Cardiac fibroblast (primary cell): ENCODE measurements at regions not wholly inside any gene's neighbourhood (a gene's known extent, or its start where the extent isn't known, plus 50 kb on each side); places are given as distances from the start of the nearest gene placed in this dataset.
"Not testable (repeated sequence)": the region's sequence is repeated elsewhere in the genome, so short reads cannot be mapped to it uniquely, and the experiment has no call there.

Source experiments
- DNase-seq, 2 donors: peaks; one replicate each; pipeline versions ENCODE4 v3.0.0 to v3.0.0-alpha.2; 2010; ENCODE audit warnings: low read depth in 2 of 2
- H3K4me3 ChIP-seq, 2 donors: replicated peaks in 1 of 2; 1 replicate in 1 of 2; 2 replicates in 1 of 2; pipeline ENCODE4 v1.5.1; 2011; ENCODE audit warnings: low read depth in 2 of 2, low read length in 2 of 2, mild to moderate bottlenecking in 2 of 2, moderate library complexity in 1 of 2
- CTCF ChIP-seq: IDR thresholded peaks from one replicate; pipeline ENCODE4 v1.5.1; 2011; ENCODE audit warnings: low read depth, mild to moderate bottlenecking, low read length, inconsistent platforms

GRCh38 chr13:78491978-78492377, 111.4 kb downstream of the POU4F1 start:
- no peak overlapping the region for H3K4me3 ChIP-seq
- DNase-seq: no peak
- TF ChIP-seq CTCF: no peak

GRCh38 chr13:78490225-78490624, 113.1 kb downstream of the POU4F1 start:
- DNase-seq: not testable (repeated sequence)

GRCh38 chr13:78487707-78488106, 115.6 kb downstream of the POU4F1 start:
- no peak overlapping the region for H3K4me3 ChIP-seq
- no peak for TF ChIP-seq CTCF
- DNase-seq: no peak

More at GRCh38 chr13:78490225-78490624, 113.1 kb downstream of the POU4F1 start:
- H3K4me3 ChIP-seq: not testable (repeated sequence)

GRCh38 chr13:78485803-78486202, 117.5 kb downstream of the POU4F1 start:
- DNase-seq: no peak
- no peak overlapping the region for H3K4me3 ChIP-seq
- TF ChIP-seq CTCF: no peak

GRCh38 chr13:78478183-78478582, 125.2 kb downstream of the POU4F1 start:
- DNase-seq: no peak
- no peak for TF ChIP-seq CTCF

GRCh38 chr13:78476910-78477309, 126.4 kb downstream of the POU4F1 start:
- TF ChIP-seq CTCF: no peak
- no peak for DNase-seq
- no peak overlapping the region for H3K4me3 ChIP-seq

More at GRCh38 chr13:78478183-78478582, 125.2 kb downstream of the POU4F1 start:
- no peak overlapping the region for H3K4me3 ChIP-seq

GRCh38 chr13:78468621-78469020, 134.7 kb downstream of the POU4F1 start:
- no peak overlapping the region for H3K4me3 ChIP-seq
- TF ChIP-seq CTCF: no peak
- DNase-seq: no peak
